H1 (cell line): ENCODE measurements at regions not wholly inside any gene's neighbourhood (a gene's known extent, or its start where the extent isn't known, plus 50 kb on each side); places are given as distances from the start of the nearest gene placed in this dataset.

Experiments used
- ATF2 ChIP-seq: IDR thresholded peaks from 2 replicates; pipeline ENCODE4 v1.6.1; 2012; ENCODE audit warnings: low read length, inconsistent platforms
- EZH2 ChIP-seq: fragments of 200-600 bp; sonication (generic); IDR thresholded peaks from 2 replicates; pipeline ENCODE4 v1.7.1; 2012; ENCODE audit warnings: low read depth, mild to moderate bottlenecking, moderate library complexity, low read length, inconsistent platforms; ENCODE audit not compliant: severe bottlenecking
- SUZ12 ChIP-seq: fragments of 200-600 bp; sonication (generic); IDR thresholded peaks from 2 replicates; pipeline ENCODE4 v1.6.1; 2012; ENCODE audit warnings: mild to moderate bottlenecking, inconsistent platforms, low read length, moderate library complexity, mixed read lengths
- TF ChIP-seq, protein P1 (sequence below), 3 experiments: IDR thresholded peaks; 1 replicate in 2 of 3; 2 replicates in 1 of 3; pipeline versions ENCODE4 v1.5.1 to v1.6.1; 2011; ENCODE audit warnings: low read length in 3 of 3, mild to moderate bottlenecking in 3 of 3, inconsistent platforms in 2 of 3, low read depth in 1 of 3, moderate library complexity in 1 of 3; ENCODE audit not compliant: insufficient read depth in 1 of 3; ENCODE audit errors: control extremely low read depth in 1 of 3

GRCh38 chr5:39650008-39650762 is 225.4 kb upstream of the DAB2 start:
- TF ChIP-seq ATF2: no peak
- TF ChIP-seq, protein P1, sequence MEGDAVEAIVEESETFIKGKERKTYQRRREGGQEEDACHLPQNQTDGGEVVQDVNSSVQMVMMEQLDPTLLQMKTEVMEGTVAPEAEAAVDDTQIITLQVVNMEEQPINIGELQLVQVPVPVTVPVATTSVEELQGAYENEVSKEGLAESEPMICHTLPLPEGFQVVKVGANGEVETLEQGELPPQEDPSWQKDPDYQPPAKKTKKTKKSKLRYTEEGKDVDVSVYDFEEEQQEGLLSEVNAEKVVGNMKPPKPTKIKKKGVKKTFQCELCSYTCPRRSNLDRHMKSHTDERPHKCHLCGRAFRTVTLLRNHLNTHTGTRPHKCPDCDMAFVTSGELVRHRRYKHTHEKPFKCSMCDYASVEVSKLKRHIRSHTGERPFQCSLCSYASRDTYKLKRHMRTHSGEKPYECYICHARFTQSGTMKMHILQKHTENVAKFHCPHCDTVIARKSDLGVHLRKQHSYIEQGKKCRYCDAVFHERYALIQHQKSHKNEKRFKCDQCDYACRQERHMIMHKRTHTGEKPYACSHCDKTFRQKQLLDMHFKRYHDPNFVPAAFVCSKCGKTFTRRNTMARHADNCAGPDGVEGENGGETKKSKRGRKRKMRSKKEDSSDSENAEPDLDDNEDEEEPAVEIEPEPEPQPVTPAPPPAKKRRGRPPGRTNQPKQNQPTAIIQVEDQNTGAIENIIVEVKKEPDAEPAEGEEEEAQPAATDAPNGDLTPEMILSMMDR (IDR thresholded peaks at IDR 0.05; ENCODE audit: control extremely low read depth in 1 of 3, insufficient read depth in 1 of 3, low read depth in 1 of 3, low read length in 3 of 3): no peak
- TF ChIP-seq SUZ12: no peak
- TF ChIP-seq EZH2: no peak
